ENCODE measurements at regions not wholly inside any gene's neighbourhood (a gene's known extent, or its start where the extent isn't known, plus 50 kb on each side); places are given as distances from the start of the nearest gene placed in this dataset.

DNA sequence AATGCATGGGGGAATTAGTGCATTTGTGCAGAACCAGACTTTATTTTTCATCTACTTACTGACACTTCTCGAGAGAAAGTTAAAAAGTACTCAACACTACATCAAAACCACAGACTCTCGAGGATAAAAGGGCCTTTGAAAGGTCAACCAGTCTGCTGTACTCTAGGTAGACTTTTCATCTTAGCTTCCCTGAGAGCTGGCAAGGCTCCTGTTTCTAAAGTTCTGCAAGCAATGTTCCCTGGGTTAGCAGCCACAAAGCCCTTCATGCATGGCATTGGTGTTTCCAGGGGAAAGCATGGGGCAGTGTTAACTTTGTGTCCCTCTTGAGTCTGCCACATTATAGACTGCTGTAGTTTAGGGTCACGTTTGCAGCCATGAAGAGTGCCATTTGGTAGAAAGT is 106.4 kb upstream of the PFN2 start:
- Mint-ChIP-seq H3K9me3 (peaks cover 3 to 5% of the 10 kb centered on the region in 2 donors), H3K27ac (no peak overlapping the region), H3K36me3 (no peaks in the 10 kb centered on the region)
- no peak for DNase-seq (ENCODE audit: low spot score in 2 of 2)
- no peak for ATAC-seq

DNA sequence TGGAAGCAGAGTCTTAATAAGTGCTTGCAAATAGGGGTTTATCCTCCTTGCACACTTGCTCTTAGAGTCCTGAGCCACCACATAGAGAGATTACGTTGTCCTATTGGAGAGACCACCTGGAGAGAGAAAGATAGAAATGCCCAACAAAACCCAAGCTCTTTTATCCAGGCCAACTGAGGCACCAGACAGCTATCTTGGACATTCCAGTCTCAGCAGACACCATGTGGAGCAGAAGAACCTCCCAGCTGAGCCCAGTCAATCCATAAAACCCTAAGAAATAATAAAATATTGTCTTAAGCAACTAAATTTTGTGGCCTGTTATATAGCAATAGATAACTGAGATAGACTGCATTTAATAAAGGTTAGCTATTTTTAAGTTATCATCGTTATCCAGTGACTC is 105.7 kb upstream of the PFN2 start:
- no peaks in the 10 kb centered on the region for H3K36me3 Mint-ChIP-seq
- H3K9me3 Mint-ChIP-seq, result peaks cover 3 to 5% of the 10 kb centered on the region in 2 donors
- ATAC-seq (no peak), DNase-seq (ENCODE audit: low spot score in 2 of 2) (no peak)
- H3K27ac Mint-ChIP-seq, result no peak overlapping the region

DNA sequence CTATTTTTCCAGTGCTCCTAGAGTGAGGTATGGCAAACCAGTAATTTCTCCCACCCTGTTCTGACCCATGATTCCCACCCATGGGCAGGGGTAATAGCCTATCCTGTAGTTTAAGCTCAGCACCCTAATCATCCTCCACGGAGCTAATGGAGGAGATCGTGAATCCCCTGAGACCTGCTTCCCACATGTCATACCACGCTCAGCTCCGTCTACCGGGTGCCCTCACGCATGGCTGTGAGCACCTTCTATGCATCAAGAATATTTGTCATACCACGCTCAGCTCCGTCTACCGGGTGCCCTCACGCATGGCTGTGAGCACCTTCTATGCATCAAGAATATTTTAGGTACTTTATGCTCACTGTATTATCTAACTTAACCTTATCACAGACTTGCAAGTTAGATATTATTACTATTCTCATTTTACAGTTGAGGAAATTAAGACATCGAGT is 104.7 kb upstream of the PFN2 start:
- DNase-seq (ENCODE audit: low spot score in 2 of 2), result no peak
- Mint-ChIP-seq H3K9me3 (peaks cover 3 to 5% of the 10 kb centered on the region in 2 donors), H3K27ac (no peak overlapping the region), H3K36me3 (no peaks in the 10 kb centered on the region)
- no peak for ATAC-seq

DNA sequence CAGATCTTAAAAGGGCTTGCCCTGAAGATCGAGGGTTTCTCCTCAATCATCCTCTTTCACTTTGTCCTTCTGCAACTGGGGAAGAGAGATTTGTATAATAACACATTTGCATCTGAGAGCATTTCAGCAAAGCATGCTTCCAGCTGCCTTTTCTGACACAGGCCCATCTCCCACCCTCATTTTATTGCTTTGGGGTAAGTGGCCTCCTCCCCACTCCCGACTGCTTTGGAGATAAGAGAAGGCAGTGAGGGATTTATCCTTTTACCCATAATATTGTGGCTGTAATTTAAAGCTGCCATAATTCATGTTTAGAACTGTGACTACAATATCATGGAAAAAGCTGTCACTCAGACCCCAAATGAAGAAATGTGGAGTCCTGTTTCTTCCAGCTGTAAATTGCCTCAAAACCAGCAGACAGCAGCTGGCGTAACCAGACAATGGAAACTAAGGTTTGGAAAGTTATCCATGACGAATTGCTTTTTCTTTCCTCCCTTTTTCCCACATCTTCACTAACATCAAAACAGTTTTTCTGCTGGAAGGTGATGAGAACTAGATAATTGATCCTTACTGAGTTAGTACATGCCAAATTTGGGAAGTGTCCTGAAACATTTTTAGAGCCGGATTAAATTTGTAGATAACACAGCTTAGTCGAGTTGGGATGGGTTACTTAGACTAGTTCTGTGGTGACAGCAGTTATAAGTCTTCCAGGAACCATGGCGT is 104.2 kb upstream of the PFN2 start:
- Mint-ChIP-seq H3K9me3 (peaks cover 3 to 5% of the 10 kb centered on the region in 2 donors), H3K27ac (no peak overlapping the region), H3K36me3 (no peaks in the 10 kb centered on the region)
- DNase-seq (ENCODE audit: low spot score in 2 of 2), result no peak
- no peak for ATAC-seq

DNA sequence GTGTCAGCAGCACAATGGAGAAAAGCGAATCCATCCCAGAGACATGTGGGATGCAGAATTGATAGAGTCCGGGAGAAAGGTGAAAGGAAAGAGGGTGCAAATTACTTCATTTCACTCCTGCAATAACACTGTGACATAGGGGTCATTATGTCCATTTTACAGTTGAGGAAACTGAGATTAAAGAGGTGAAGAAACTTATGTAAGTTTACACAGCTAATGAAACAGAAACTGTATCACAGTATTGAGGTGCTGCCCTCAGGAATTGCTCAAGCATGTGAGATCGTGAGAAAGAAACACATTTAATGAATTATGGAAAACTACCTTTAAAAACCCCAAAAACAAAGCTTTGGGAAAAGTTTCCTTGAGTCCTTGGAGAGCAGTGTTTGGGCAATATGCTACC is 103.6 kb upstream of the PFN2 start:
- H3K27ac Mint-ChIP-seq, result no peak overlapping the region
- H3K36me3 Mint-ChIP-seq, result no peaks in the 10 kb centered on the region
- H3K9me3 Mint-ChIP-seq, result peaks cover 3 to 5% of the 10 kb centered on the region in 2 donors
- DNase-seq (ENCODE audit: low spot score in 2 of 2), result no peak
- ATAC-seq, result no peak

DNA sequence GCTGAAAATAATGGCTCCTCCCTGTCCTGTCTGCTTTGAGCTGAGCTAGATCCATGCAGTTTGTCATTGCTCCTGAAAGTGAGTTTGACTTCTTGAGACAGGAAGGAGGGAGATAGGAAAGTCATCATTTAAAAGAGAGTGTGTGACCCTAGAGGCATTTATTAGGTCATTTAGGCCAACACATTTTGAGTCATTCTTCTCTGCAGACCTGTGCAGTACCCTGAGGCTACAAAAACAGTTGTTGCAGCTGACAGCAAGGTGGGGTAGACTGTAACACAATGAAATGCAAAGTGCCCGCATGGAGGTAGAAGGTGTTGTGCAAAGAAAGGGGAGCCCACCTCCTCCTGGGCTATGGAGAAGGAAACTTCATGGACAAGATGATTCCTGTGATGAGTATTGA is 102.8 kb upstream of the PFN2 start:
- DNase-seq (ENCODE audit: low spot score in 2 of 2), result no peak
- peaks cover 3 to 5% of the 10 kb centered on the region in 2 donors for H3K9me3 Mint-ChIP-seq
- no peak for ATAC-seq
- H3K27ac Mint-ChIP-seq, result no peak overlapping the region
- H3K36me3 Mint-ChIP-seq, result no peaks in the 10 kb centered on the region

DNA sequence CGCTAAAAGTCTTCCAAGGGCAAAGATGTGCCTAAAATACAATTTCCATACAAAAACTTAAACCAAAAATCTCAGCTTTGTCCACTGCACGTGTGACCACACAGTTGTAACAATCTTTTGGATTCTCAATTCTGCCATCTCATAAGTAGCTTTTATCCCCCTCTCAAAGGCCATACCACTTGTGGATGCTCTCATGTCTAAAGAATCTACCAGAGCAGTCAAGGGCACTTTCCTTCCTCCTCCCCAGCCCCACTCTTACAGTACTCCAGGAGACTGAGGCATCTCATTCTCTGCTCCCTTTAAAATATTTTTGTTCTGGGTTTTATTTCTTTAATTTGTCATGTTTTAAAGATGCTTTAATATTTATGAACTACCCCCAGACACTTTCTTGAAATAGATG is 102.3 kb upstream of the PFN2 start:
- H3K27ac Mint-ChIP-seq, result no peak overlapping the region
- ATAC-seq, result no peak

DNA sequence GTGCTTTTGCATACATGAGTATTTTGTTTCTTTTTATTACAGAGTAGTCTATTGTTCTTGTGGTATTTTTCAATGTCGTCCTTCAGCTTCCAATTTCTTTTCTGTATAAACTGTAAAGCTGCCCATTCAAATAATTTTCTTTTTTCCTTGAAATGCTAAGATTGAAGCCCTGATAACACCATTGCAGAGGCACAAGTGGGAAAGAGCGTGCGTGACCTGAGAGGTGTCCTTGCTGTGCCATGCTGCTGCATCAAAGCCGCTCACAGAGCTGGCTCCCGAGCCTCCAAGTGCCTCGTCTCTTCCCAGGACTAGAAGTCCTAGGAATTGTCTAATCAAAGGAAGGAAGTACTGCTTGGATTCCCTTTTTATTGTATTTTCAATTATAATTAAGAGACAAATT is 101.9 kb upstream of the PFN2 start:
- Mint-ChIP-seq H3K36me3 (no peaks in the 10 kb centered on the region), H3K9me3 (peaks cover 3 to 5% of the 10 kb centered on the region in 2 donors), H3K27ac (no peak overlapping the region)
- no peak for DNase-seq (ENCODE audit: low spot score in 2 of 2)
- ATAC-seq, result no peak

More for the DNA sequence above, 102.3 kb upstream of the PFN2 start:
- Mint-ChIP-seq H3K36me3 (no peaks in the 10 kb centered on the region), H3K9me3 (peaks cover 3 to 5% of the 10 kb centered on the region in 2 donors)
- no peak for DNase-seq (ENCODE audit: low spot score in 2 of 2)

DNA sequence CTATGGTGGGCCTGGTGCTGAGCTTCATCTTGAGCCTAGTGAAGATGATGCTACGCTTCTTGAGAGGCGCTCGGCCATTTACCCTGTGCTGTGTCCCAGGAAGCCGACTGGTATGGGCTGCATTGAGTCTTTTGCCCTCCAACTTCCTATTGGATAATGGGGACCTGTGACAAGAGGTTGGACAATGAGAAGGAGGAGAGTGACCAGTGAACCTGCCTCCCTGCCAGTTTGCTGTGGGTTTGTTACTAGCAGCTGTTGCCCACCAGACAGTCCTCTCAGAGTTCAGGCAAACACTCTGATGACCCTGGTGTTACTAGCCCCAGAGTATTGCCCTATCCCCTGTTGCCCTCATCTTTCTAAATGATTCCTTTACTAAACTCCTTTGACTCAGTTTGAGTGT is 99.6 kb upstream of the PFN2 start:
- Mint-ChIP-seq H3K9me3 (no peaks in the 10 kb centered on the region), H3K27ac (no peak overlapping the region), H3K36me3 (no peaks in the 10 kb centered on the region)
- no peak for DNase-seq (ENCODE audit: low spot score in 2 of 2)
- no peak for ATAC-seq

DNA sequence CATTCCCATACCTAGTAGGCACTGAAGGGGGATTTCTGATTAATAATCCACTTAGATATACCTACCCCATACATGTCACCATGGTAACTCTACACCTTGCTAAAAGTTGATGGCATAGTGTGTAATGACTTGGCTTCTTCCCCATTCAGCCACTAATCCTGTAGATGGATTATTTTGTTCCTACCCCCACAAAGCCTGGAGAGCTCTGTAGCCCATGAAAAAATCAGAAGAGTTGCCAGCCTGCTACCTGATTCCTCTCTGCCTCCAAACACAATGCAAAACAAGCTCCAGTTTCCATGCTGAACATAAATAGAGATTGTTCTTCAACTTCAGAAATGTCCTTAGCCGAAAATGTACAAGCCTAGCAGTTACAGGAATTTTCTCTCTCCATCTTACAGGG is 98.9 kb upstream of the PFN2 start:
- Mint-ChIP-seq H3K36me3 (no peaks in the 10 kb centered on the region), H3K27ac (no peak overlapping the region), H3K9me3 (no peaks in the 10 kb centered on the region)
- DNase-seq (ENCODE audit: low spot score in 2 of 2), result no peak
- no peak for ATAC-seq

DNA sequence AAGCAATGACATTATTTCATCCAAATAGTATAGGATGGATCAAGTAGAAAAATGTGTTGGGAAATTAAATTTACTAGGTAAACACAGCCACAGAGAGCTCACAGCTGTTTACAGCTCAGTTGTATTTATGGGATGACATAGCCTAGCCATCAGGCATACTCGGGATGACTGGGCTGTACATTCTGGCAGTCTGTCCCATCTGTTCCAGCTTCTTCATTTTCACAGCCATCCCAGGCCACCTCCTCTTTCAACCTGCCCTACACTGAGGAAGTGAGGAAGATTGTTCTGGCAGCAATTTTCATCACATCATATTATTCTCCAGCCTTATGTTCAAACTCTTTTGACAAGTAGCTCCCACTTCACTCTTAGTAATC is 98.4 kb upstream of the PFN2 start:
- no peak for DNase-seq (ENCODE audit: low spot score in 2 of 2)
- no peaks in the 10 kb centered on the region for H3K36me3 Mint-ChIP-seq
- H3K27ac Mint-ChIP-seq, result no peak overlapping the region
- no peaks in the 10 kb centered on the region for H3K9me3 Mint-ChIP-seq
- ATAC-seq, result no peak

DNA sequence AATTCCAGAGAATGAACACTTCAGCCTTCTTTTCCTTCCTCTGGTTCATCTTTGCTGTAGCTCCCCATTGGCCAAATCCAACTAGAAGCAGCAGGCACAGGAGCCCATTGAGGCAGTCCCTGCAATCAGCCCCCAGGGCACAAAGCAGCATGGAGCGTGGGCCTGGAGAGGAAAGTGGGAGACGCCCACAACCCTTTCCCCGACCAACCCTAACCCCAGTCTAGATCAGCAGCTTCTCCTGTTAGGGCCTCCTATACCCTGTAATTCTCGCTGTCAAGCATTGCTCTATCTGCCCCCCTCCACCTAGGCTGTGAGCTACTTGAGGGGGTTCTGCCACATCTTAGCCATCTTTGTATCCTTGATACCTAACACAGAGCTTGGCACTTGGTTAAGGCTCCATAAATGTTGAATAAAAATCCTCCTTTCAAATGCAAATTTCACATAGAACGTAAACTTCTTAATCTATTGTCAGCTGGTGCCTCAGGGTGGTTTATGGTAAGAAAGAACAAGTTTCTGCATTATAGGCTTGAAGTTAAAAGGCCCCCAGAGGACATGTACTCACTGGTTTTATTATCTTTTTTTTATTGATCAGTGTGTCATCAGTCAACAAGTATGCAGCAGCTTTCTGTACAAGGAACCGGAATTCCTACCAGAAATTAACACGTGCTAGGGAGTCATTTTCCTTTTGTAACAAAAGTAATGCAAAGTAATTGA is 97.9 kb upstream of the PFN2 start:
- H3K9me3 Mint-ChIP-seq, result no peaks in the 10 kb centered on the region
- no peaks in the 10 kb centered on the region for H3K36me3 Mint-ChIP-seq
- no peak for ATAC-seq
- no peak overlapping the region for H3K27ac Mint-ChIP-seq
- DNase-seq (ENCODE audit: low spot score in 2 of 2), result no peak

DNA sequence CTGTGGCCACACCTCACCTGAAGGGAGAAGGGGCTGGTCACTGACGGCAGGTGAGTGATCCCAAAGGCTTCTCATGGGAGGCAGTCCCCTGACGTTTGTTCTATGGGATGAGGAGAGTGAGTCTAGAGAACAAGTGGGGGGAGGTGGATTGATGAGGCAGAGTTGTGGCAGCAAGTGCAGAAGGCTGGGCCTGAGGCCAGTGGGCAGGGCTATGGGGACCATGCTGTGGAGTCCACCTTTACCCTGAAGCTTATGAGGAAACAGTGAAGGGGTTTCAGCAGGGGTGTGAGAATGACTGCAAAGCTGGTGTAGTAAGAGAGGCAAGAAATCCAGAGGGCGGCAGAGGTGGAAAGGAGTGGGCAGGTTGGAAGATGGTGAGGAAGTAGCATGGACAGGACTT is 96.9 kb upstream of the PFN2 start:
- no peak for ATAC-seq
- Mint-ChIP-seq H3K36me3 (no peaks in the 10 kb centered on the region), H3K27ac (no peak overlapping the region), H3K9me3 (no peaks in the 10 kb centered on the region)
- no peak for DNase-seq (ENCODE audit: low spot score in 2 of 2)

DNA sequence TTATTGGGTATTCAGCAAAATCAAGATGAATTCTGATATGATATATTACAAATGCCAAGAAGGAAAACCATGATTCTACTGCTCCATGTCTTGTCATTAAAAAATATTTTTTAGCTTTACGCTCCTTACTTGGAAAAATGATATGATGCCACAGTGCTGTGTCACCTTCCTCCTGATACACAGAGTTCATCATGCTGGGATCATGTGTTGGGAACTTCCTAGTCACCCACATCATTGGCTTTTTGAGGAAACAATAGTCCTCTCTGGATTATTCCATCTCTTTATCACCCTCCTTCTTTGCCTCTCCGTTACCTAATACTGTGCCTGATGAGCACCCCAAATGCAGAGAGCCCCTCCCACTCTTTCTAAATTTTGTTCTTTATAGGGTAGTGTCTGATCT is 94.3 kb upstream of the PFN2 start:
- no peaks in the 10 kb centered on the region for H3K36me3 Mint-ChIP-seq
- H3K27ac Mint-ChIP-seq, result no peak overlapping the region
- DNase-seq (ENCODE audit: low spot score in 2 of 2), result no peak
- no peaks in the 10 kb centered on the region for H3K9me3 Mint-ChIP-seq
- no peak for ATAC-seq

DNA sequence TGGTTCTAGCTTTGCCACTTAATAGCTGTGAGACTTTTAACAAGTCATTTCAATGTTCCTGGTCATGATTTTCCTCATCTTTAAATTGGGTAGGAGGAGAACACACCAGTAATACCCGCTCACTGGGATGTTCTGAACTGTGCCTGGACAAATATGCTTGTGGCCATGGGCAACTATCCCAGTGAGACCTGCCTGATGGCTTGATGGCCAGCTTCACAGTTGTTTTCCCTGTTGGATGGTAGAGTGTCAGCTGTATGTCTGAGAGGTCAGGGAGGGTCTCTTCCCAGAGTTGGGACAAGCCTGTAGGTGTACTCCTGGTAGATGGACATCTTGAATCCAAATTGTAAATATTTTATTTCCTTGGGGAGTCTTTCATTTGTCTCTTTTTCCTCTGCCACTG is 92.5 kb upstream of the PFN2 start:
- DNase-seq (ENCODE audit: low spot score in 2 of 2), result no peak
- no peak for ATAC-seq
- Mint-ChIP-seq H3K9me3 (no peaks in the 10 kb centered on the region), H3K36me3 (no peaks in the 10 kb centered on the region), H3K27ac (no peak overlapping the region)

DNA sequence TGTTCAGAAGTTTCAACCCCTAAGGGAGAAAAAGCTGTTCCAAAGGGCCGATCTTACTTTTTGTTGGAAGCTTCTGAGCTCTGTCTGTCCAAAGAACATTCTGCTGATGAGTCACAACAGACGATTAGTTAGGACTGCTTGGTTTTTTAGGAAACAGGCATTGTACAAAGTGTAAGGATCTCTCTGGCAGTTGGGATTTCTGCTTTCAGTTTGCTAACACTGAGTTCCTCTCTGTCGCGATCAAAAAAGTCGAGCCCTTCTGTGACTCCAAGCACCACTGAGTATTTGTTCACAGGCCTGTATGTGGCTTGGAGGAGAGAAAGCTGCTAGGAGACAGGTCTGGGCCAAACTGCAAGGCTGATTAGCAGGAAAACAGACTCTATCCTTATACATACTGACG is 91.8 kb upstream of the PFN2 start:
- no peaks in the 10 kb centered on the region for H3K36me3 Mint-ChIP-seq
- no peaks in the 10 kb centered on the region for H3K9me3 Mint-ChIP-seq
- DNase-seq (ENCODE audit: low spot score in 2 of 2) (no peak), ATAC-seq (no peak)
- no peak overlapping the region for H3K27ac Mint-ChIP-seq

DNA sequence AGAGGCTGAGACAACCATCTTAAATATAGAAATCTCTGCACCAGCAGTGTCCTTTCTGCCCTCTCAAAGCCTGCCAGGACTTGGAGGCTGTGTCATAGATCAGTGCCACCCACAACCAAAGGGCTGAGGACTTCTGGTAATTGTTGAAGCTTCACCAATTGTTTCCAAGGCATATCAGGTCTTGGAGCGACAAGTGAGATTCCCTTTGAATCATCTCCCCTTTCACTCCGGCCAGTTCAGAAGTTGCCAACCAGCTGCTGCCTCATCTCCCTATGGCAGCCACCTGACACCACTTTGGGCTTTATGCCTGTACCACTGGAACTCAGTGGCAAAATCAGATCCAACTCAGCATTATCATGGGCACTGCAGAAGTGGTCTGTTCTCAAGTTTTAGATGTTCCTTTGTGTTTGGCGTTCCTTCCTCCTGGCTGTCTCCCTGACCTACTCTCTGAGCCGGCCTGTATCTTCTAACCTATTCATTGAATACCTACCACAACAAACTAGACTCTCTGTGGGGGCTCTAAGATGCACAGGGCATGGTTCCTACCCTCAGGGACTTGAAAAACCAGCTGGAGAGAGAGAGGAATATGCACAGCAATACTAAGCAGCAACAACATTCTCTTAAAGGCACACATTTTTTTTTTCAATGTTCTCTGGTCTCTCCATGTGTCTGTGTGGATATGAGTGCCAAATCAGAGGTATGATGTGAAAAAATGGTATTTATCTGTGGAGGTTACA is 90.8 kb upstream of the PFN2 start:
- Mint-ChIP-seq H3K27ac (no peak overlapping the region), H3K9me3 (no peaks in the 10 kb centered on the region), H3K36me3 (no peaks in the 10 kb centered on the region)
- DNase-seq (ENCODE audit: low spot score in 2 of 2), result no peak
- no peak for ATAC-seq

DNA sequence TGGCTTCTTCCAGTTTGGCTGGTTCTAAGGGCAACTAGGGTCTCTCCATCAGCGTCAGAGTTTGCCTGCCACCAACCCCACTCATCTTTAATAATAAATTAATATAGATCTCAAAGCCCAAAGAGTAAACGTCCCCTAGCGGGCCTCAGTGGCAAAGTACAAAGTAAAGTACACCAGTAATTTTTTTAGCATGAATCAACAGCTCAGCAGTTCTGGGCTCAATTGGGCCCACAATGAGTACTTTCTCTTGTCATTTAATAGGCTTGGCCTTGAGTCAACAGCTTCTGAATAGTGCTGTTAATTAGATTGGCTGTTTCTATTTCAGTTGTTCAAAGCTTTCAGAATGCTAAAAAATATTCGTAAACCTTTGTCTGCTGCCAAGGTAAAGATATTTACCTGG is 89.0 kb upstream of the PFN2 start:
- Mint-ChIP-seq H3K9me3 (no peaks in the 10 kb centered on the region), H3K27ac (no peak overlapping the region), H3K36me3 (no peaks in the 10 kb centered on the region)
- no peak for DNase-seq (ENCODE audit: low spot score in 2 of 2)
- no peak for ATAC-seq
